ENCODE measurements at regions not wholly inside any gene's neighbourhood (a gene's known extent, or its start where the extent isn't known, plus 50 kb on each side); places are given as distances from the start of the nearest gene placed in this dataset.

GRCh38 chr18:66143029-66143428 is 392.2 kb downstream of the CDH7 start:
- no peaks in the 10 kb centered on the region for H3K9me3 ChIP-seq
- H3K4me1 ChIP-seq: no peaks in the 10 kb centered on the region
- H3K4me3 ChIP-seq: no peak overlapping the region
- H3K36me3 ChIP-seq: no peaks in the 10 kb centered on the region
- no peak for ATAC-seq
- TF ChIP-seq, protein P1, sequence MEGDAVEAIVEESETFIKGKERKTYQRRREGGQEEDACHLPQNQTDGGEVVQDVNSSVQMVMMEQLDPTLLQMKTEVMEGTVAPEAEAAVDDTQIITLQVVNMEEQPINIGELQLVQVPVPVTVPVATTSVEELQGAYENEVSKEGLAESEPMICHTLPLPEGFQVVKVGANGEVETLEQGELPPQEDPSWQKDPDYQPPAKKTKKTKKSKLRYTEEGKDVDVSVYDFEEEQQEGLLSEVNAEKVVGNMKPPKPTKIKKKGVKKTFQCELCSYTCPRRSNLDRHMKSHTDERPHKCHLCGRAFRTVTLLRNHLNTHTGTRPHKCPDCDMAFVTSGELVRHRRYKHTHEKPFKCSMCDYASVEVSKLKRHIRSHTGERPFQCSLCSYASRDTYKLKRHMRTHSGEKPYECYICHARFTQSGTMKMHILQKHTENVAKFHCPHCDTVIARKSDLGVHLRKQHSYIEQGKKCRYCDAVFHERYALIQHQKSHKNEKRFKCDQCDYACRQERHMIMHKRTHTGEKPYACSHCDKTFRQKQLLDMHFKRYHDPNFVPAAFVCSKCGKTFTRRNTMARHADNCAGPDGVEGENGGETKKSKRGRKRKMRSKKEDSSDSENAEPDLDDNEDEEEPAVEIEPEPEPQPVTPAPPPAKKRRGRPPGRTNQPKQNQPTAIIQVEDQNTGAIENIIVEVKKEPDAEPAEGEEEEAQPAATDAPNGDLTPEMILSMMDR (IDR thresholded peaks at IDR 0.05): no peak
- no peak for DNase-seq
- intact Hi-C loops (cut with DNase I): no loop called here
- H3K27me3 ChIP-seq: no peaks in the 10 kb centered on the region
- no peak overlapping the region for H3K27ac ChIP-seq

- Histone ChIP-seq H3K4me3 (no peak overlapping the region), H3K9me3 (no peaks in the 10 kb centered on the region), H3K27me3 (no peaks in the 10 kb centered on the region), H3K36me3 (no peaks in the 10 kb centered on the region), H3K4me1 (no peaks in the 10 kb centered on the region), H3K27ac (no peak overlapping the region)
- intact Hi-C loops (cut with DNase I): no loop called here
- no peak for ATAC-seq
- no peak for DNase-seq
- TF ChIP-seq, protein P1 (IDR thresholded peaks at IDR 0.05): no peak
These were observed 390.9 kb downstream of the CDH7 start for GRCh38 chr18:66141716-66142115.

DNA sequence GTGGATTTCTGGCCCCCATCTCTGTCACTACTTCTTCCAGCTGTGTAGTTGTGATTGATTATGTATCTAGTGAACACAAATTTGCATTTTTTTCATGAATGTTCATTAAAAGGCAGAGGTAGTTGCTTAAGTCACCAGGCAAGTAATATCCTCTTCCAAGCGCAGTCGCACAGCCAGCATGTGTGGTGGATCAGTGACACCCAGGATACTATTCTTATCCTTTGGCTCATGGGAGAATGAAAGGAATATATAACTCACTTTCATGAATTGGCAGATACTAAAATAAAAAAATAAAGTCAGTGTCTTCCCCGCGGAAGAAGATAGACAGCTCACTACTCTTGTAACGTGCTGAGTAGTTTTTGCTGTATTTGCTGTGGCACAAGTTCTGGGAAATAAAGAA is 387.8 kb downstream of the CDH7 start:
- H3K36me3 ChIP-seq: no peaks in the 10 kb centered on the region
- TF ChIP-seq, protein P1 (IDR thresholded peaks at IDR 0.05): no peak
- intact Hi-C loops (cut with DNase I): no loop called here
- no peak overlapping the region for H3K27ac ChIP-seq
- ATAC-seq (no peak), DNase-seq (no peak)
- H3K4me1 ChIP-seq: no peaks in the 10 kb centered on the region
- no peak overlapping the region for H3K4me3 ChIP-seq
- H3K9me3 ChIP-seq: no peaks in the 10 kb centered on the region
- H3K27me3 ChIP-seq: no peaks in the 10 kb centered on the region

- Histone ChIP-seq H3K9me3 (no peaks in the 10 kb centered on the region), H3K27me3 (no peaks in the 10 kb centered on the region), H3K4me3 (no peak overlapping the region), H3K27ac (no peak overlapping the region), H3K4me1 (no peaks in the 10 kb centered on the region), H3K36me3 (no peaks in the 10 kb centered on the region)
- intact Hi-C loops (cut with DNase I): no loop called here
- DNase-seq (no peak), ATAC-seq (no peak)
- TF ChIP-seq, protein P1 (IDR thresholded peaks at IDR 0.05): no peak
These were observed 385.2 kb downstream of the CDH7 start for GRCh38 chr18:66136039-66136438.

- no peaks in the 10 kb centered on the region for H3K4me1 ChIP-seq
- no peak overlapping the region for H3K27ac ChIP-seq
- intact Hi-C loops (cut with DNase I): no loop called here
- DNase-seq: no peak
- ATAC-seq: no peak
- no peak overlapping the region for H3K4me3 ChIP-seq
- no peaks in the 10 kb centered on the region for H3K9me3 ChIP-seq
- TF ChIP-seq, protein P1 (IDR thresholded peaks at IDR 0.05): no peak
- H3K27me3 ChIP-seq: no peaks in the 10 kb centered on the region
- no peaks in the 10 kb centered on the region for H3K36me3 ChIP-seq
These were observed 378.4 kb downstream of the CDH7 start for GRCh38 chr18:66129248-66129647.

DNA sequence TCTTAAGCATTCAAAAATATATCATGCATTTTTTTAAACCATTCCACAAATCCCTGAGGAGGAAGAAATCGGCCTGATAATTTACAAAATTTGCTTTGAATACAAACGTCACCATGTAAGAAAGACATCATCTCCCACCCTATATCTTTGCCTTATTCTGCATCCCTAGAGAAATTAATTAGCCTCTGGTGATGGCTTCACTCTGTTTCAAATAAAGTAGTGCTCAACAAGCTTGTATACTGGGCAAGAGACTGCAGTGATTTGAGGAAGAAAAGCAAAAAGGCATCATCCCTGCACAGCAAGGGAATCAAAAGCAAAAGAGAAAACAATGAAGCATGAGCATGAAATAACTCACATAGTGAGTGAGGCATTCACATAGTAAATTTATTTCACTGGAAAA is 375.5 kb downstream of the CDH7 start:
- intact Hi-C loops (cut with DNase I): no loop called here
- TF ChIP-seq, protein P1 (IDR thresholded peaks at IDR 0.05): no peak
- H3K36me3 ChIP-seq: no peaks in the 10 kb centered on the region
- H3K27me3 ChIP-seq: no peaks in the 10 kb centered on the region
- DNase-seq (no peak), ATAC-seq (no peak)
- no peaks in the 10 kb centered on the region for H3K4me1 ChIP-seq
- H3K4me3 ChIP-seq: no peak overlapping the region
- no peaks in the 10 kb centered on the region for H3K9me3 ChIP-seq
- H3K27ac ChIP-seq: no peak overlapping the region

All from upper lobe of right lung (tissue), 1 donor.